Dedifferentiated amniotic fluid mesenchymal stem cell (primary cell): ENCODE measurements at regions not wholly inside any gene's neighbourhood (a gene's known extent, or its start where the extent isn't known, plus 50 kb on each side); places are given as distances from the start of the nearest gene placed in this dataset.
"Not testable (repeated sequence)": the region's sequence is repeated elsewhere in the genome, so short reads cannot be mapped to it uniquely, and the experiment has no call there.

Source experiments
- DNase-seq: peaks from one replicate; pipeline ENCODE4 v3.0.0-alpha.2; 2016; ENCODE audit errors: extremely low spot score

GRCh38 chr2:36165132-36165531 is 190.4 kb upstream of the CRIM1 start:
- DNase-seq, result no peak

GRCh38 chr2:36163520-36164254 is 191.9 kb upstream of the CRIM1 start:
- DNase-seq, result no peak

- not testable (repeated sequence) for DNase-seq
Measured at GRCh38 chr2:36157093-36157492, 198.5 kb upstream of the CRIM1 start.

GRCh38 chr2:36147670-36148390 is 207.7 kb upstream of the CRIM1 start:
- DNase-seq, result no peak

- no peak for DNase-seq
Measured at GRCh38 chr2:36146765-36147164, 208.8 kb upstream of the CRIM1 start.

- DNase-seq, result no peak
Measured at GRCh38 chr2:36140391-36140790, 215.2 kb upstream of the CRIM1 start.

- no peak for DNase-seq
Measured at GRCh38 chr2:36137612-36138011, 218.0 kb upstream of the CRIM1 start.

- DNase-seq, result no peak
Measured at GRCh38 chr2:36134281-36134680, 221.3 kb upstream of the CRIM1 start.

GRCh38 chr2:36128359-36128758 is 227.2 kb upstream of the CRIM1 start:
- no peak for DNase-seq

GRCh38 chr2:36125702-36126101 is 229.9 kb upstream of the CRIM1 start:
- no peak for DNase-seq

- no peak for DNase-seq
Measured at GRCh38 chr2:36123995-36124394, 231.6 kb upstream of the CRIM1 start.

- no peak for DNase-seq
Measured at GRCh38 chr2:36097022-36097421, 258.6 kb upstream of the CRIM1 start.

GRCh38 chr2:36091844-36092741 is 263.5 kb upstream of the CRIM1 start:
- not testable (repeated sequence) for DNase-seq

- DNase-seq, result no peak
Measured at GRCh38 chr2:36088716-36089328, 266.8 kb upstream of the CRIM1 start.

- no peak for DNase-seq
Measured at GRCh38 chr2:36087344-36087743, 268.2 kb upstream of the CRIM1 start.

- no peak for DNase-seq
Measured at GRCh38 chr2:36079793-36080192, 275.8 kb upstream of the CRIM1 start.

GRCh38 chr2:36074008-36074407 is 281.6 kb upstream of the CRIM1 start:
- DNase-seq, result no peak

- DNase-seq, result no peak
Measured at GRCh38 chr2:36071698-36072097, 283.9 kb upstream of the CRIM1 start.

- no peak for DNase-seq
Measured at GRCh38 chr2:36069074-36069473, 286.5 kb upstream of the CRIM1 start.

GRCh38 chr2:36068086-36068485 is 287.5 kb upstream of the CRIM1 start:
- no peak for DNase-seq

- DNase-seq, result no peak
Measured at GRCh38 chr2:36060133-36060532, 295.4 kb upstream of the CRIM1 start.

GRCh38 chr2:36059691-36060090 is 295.9 kb upstream of the CRIM1 start:
- DNase-seq, result no peak
